HepG2 (cell line): ENCODE measurements at regions not wholly inside any gene's neighbourhood (a gene's known extent, or its start where the extent isn't known, plus 50 kb on each side); places are given as distances from the start of the nearest gene placed in this dataset.

Experiments
- ATAC-seq: fragments of 200-7000 bp; cut with Tn5 transposase; 3 replicates; pipeline ENCODE4 v1.9.1; 2020; ENCODE audit warnings: mild to moderate bottlenecking, moderate library complexity
- BruUV-seq: library from RNA; stranded (reverse); fragments of 400-500 nt; replicated peaks from 2 replicates; lab custom pipeline; 2021; lab: Mats Ljungman, UMichigan
- CTCF ChIA-PET: fragments of 300-600 bp; formaldehyde crosslinking; extraction: SDS; loops from one replicate; lab custom pipeline; 2021; ENCODE audit warnings: low total read pairs, inconsistent platforms, low intra/inter-chr PET ratio; lab: Yijun Ruan, JAX
- POLR2A ChIA-PET: fragments of 350-600 bp; sonication (Branson Sonifier 250); formaldehyde crosslinking; loops from one replicate; lab custom pipeline; 2020; ENCODE audit warnings: antibody characterized with exemption, inconsistent platforms; lab: Yijun Ruan, JAX
- DNase-seq: peaks from one replicate; pipeline ENCODE4 v3.0.0-alpha.2; 2015; ENCODE audit warnings: low spot score
- FAIRE-seq: peaks from 3 replicates; lab custom pipeline; 2011; peaks lifted over from hg19 to GRCh38; lab: Jason Lieb, UNC
- H2AFZ ChIP-seq: one replicate; pipeline ENCODE4 v1.6.1; 2011; ENCODE audit warnings: low read length, inconsistent platforms
- H3K27ac ChIP-seq: fragments of 300-600 bp; 3 replicates; pipeline ENCODE4 v1.8.0; 2011; ENCODE audit warnings: mixed run types, mild to moderate bottlenecking, mixed read lengths, low read length, inconsistent platforms; ENCODE audit not compliant: insufficient read depth; ENCODE audit errors: extremely low read length
- H3K27me3 ChIP-seq, 2 experiments: fragments of 200-600 bp in 1 of 2; 2 replicates in 1 of 2; 3 replicates in 1 of 2; pipeline versions ENCODE4 v1.6.0 to v1.8.0; 2011; ENCODE audit warnings: low read length in 2 of 2, mild to moderate bottlenecking in 2 of 2, moderate library complexity in 2 of 2, inconsistent platforms in 1 of 2; ENCODE audit not compliant: insufficient read depth in 2 of 2, control insufficient read depth in 1 of 2
- H3K36me3 ChIP-seq, 2 experiments: fragments of 200-600 bp in 1 of 2; replicated peaks in 1 of 2; 2 replicates in 1 of 2; 3 replicates in 1 of 2; pipeline versions ENCODE4 v1.5.1 to v1.8.0; 2011; ENCODE audit warnings: low read length in 2 of 2, inconsistent platforms in 1 of 2; ENCODE audit not compliant: insufficient read depth in 2 of 2, control insufficient read depth in 1 of 2
- H3K4me1 ChIP-seq: 2 replicates; pipeline ENCODE4 v1.5.1; 2012; ENCODE audit warnings: low read length, inconsistent platforms; ENCODE audit not compliant: insufficient read depth
- H3K4me2 ChIP-seq: 2 replicates; pipeline ENCODE4 v1.6.0; 2011; ENCODE audit warnings: low read depth, low read length, inconsistent platforms
- H3K4me3 ChIP-seq, 3 experiments: fragments of 200-600 bp in 1 of 3; sonication (generic), shearing (Covaris generic) in 1 of 3; replicated peaks in 1 of 3; 2 replicates each; pipeline ENCODE4 v1.5.1; 2011 to 2016; ENCODE audit warnings: low read length in 3 of 3, inconsistent platforms in 2 of 3, low read depth in 2 of 3, mild to moderate bottlenecking in 2 of 3, control low read depth in 1 of 3, mixed read lengths in 1 of 3; ENCODE audit not compliant: insufficient read depth in 1 of 3
- H3K79me2 ChIP-seq: one replicate; pipeline ENCODE4 v1.6.1; 2011; ENCODE audit warnings: low read length, inconsistent platforms; ENCODE audit not compliant: insufficient read depth
- H3K9ac ChIP-seq: 2 replicates; pipeline ENCODE4 v1.6.0; 2011; ENCODE audit warnings: mild to moderate bottlenecking, low read depth, low read length, inconsistent platforms; ENCODE audit not compliant: insufficient read depth
- H3K9me3 ChIP-seq: 2 replicates; pipeline ENCODE4 v1.5.1; 2012; ENCODE audit warnings: mild to moderate bottlenecking, low read length
- H4K20me1 ChIP-seq: 2 replicates; pipeline ENCODE4 v1.6.0; 2011; ENCODE audit warnings: inconsistent platforms, mild to moderate bottlenecking, low read length, moderate library complexity; ENCODE audit not compliant: insufficient read depth
- BORCS8-MEF2B ChIP-seq: sonication (generic); formaldehyde crosslinking; IDR thresholded peaks from 2 replicates; pipeline ENCODE4 v1.8.0; 2022; ENCODE audit warnings: mild to moderate bottlenecking, missing genetic modification reagents
- HNF4G ChIP-seq, 2 experiments: sonication (generic) in 1 of 2; formaldehyde crosslinking in 1 of 2; IDR thresholded peaks; 2 replicates each; pipeline versions ENCODE4 v1.4.0 to v1.6.1; 2011 to 2020; ENCODE audit warnings: borderline replicate concordance in 2 of 2, low read depth in 2 of 2, mild to moderate bottlenecking in 2 of 2, low read length in 1 of 2, missing genetic modification reagents in 1 of 2, moderate library complexity in 1 of 2
- MEF2D ChIP-seq: sonication (generic); formaldehyde crosslinking; IDR thresholded peaks from 2 replicates; pipeline ENCODE4 v1.5.1; 2020; ENCODE audit warnings: mild to moderate bottlenecking, missing genetic modification reagents
- PCBP1 ChIP-seq: fragments of 200-400 bp; formaldehyde crosslinking; IDR thresholded peaks from 2 replicates; pipeline ENCODE4 v1.6.1; 2017; ENCODE audit warnings: mild to moderate bottlenecking, low read depth, low read length, borderline replicate concordance
- RARA ChIP-seq: IDR thresholded peaks from 2 replicates; pipeline ENCODE4 v1.6.1; 2016; ENCODE audit warnings: missing genetic modification reagents, missing compliant biosample characterization
- SAFB2 ChIP-seq: sonication (generic); formaldehyde crosslinking; IDR thresholded peaks from 2 replicates; pipeline ENCODE4 v1.5.1; 2020; ENCODE audit warnings: missing genetic modification reagents, low read depth, mild to moderate bottlenecking, borderline replicate concordance
- SPEN ChIP-seq: sonication (generic); formaldehyde crosslinking; IDR thresholded peaks from 2 replicates; pipeline ENCODE4 v1.5.1; 2020; ENCODE audit warnings: low read depth, mild to moderate bottlenecking, missing genetic modification reagents
- THAP11 ChIP-seq: IDR thresholded peaks from 2 replicates; pipeline ENCODE4 v1.6.1; 2016; ENCODE audit warnings: missing biosample characterization, missing genetic modification reagents
- TSC22D2 ChIP-seq: sonication (generic); formaldehyde crosslinking; IDR thresholded peaks from 2 replicates; pipeline ENCODE4 v1.5.1; 2020; ENCODE audit warnings: missing genetic modification reagents, mild to moderate bottlenecking, borderline replicate concordance
- ZNF292 ChIP-seq: sonication (generic); formaldehyde crosslinking; IDR thresholded peaks from 2 replicates; pipeline ENCODE4 v1.8.1; 2022; ENCODE audit warnings: mild to moderate bottlenecking, low read depth, missing genetic modification reagents, borderline replicate concordance
- ZNF749 ChIP-seq: sonication (generic); formaldehyde crosslinking; IDR thresholded peaks from 2 replicates; pipeline ENCODE4 v1.8.0; 2022; ENCODE audit warnings: mild to moderate bottlenecking, missing genetic modification reagents, moderate library complexity, borderline replicate concordance
- WGBS: methylation state at CpG from one replicate; pipeline ENCODE4 v1.1.6; 2017; ENCODE audit warnings: low lambda C conversion rate; 5-methylcytosine and 5-hydroxymethylcytosine counted together
- in situ Hi-C: cut with HindIII; loops from 2 replicates; pipeline ENCODE4 v1.10.0; 2017; ENCODE audit warnings: low pct_unique_long_range_greater_than_20kb; ENCODE audit not compliant: extremely low pct_ligation_motif_present
- intact Hi-C: fragments of 100-400 bp; cut with micrococcal nuclease; formaldehyde crosslinking; loops from one replicate; pipeline ENCODE4 v1.10.0; 2022; ENCODE audit not compliant: unreplicated experiment
- TF ChIP-seq, protein P1 (sequence below), 2 experiments: sonication (generic) in 1 of 2; formaldehyde crosslinking in 1 of 2; IDR thresholded peaks; 2 replicates each; pipeline versions ENCODE4 v1.4.0 to v1.6.1; 2018 to 2020; ENCODE audit warnings: missing genetic modification reagents in 2 of 2, borderline replicate concordance in 1 of 2, low read depth in 1 of 2, mild to moderate bottlenecking in 1 of 2, missing biosample characterization in 1 of 2
- TF ChIP-seq, protein P2 (sequence below): sonication (generic); formaldehyde crosslinking; IDR thresholded peaks from 2 replicates; pipeline ENCODE4 v1.4.0; 2020; ENCODE audit warnings: mild to moderate bottlenecking, missing genetic modification reagents, borderline replicate concordance
- TF ChIP-seq, protein P3 (sequence below): sonication (generic); formaldehyde crosslinking; conservative IDR thresholded peaks from 2 replicates; pipeline ENCODE4 v1.8.0; 2022; ENCODE audit warnings: mild to moderate bottlenecking, moderate library complexity, missing genetic modification reagents

DNA sequence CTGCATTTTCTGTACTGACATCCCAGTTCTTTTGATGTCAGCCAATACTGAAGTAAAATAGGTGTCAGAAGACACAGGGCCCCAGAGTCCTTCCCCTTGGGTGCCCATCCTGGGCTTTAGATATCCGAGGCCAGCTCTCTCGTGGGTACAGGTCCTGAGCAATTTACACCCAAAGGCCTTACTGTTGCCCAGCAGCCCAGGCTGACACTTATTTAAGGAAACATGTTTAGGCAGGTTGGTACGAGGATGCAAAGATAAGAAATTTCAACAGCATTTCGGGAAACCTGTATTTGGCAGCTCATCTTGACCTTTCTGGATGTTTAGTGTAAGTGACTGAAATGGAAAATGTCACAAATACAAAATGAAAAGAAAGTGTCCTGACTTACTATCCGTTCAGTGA, 130.0 kb upstream of the IL12A start:
- no peaks in the 10 kb centered on the region for H3K36me3 ChIP-seq
- intact Hi-C loops, result no loop called here
- in situ Hi-C loops, result no loop called here
- TF ChIP-seq, protein P1, sequence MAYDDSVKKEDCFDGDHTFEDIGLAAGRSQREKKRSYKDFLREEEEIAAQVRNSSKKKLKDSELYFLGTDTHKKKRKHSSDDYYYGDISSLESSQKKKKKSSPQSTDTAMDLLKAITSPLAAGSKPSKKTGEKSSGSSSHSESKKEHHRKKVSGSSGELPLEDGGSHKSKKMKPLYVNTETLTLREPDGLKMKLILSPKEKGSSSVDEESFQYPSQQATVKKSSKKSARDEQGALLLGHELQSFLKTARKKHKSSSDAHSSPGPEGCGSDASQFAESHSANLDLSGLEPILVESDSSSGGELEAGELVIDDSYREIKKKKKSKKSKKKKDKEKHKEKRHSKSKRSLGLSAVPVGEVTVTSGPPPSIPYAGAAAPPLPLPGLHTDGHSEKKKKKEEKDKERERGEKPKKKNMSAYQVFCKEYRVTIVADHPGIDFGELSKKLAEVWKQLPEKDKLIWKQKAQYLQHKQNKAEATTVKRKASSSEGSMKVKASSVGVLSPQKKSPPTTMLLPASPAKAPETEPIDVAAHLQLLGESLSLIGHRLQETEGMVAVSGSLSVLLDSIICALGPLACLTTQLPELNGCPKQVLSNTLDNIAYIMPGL (CRISPR knock-in tag; IDR thresholded peaks at IDR 0.05; ENCODE audit: borderline replicate concordance in 1 of 2, low read depth in 1 of 2), result no peak
- TF ChIP-seq SPEN, result no peak
- TF ChIP-seq, protein P2, sequence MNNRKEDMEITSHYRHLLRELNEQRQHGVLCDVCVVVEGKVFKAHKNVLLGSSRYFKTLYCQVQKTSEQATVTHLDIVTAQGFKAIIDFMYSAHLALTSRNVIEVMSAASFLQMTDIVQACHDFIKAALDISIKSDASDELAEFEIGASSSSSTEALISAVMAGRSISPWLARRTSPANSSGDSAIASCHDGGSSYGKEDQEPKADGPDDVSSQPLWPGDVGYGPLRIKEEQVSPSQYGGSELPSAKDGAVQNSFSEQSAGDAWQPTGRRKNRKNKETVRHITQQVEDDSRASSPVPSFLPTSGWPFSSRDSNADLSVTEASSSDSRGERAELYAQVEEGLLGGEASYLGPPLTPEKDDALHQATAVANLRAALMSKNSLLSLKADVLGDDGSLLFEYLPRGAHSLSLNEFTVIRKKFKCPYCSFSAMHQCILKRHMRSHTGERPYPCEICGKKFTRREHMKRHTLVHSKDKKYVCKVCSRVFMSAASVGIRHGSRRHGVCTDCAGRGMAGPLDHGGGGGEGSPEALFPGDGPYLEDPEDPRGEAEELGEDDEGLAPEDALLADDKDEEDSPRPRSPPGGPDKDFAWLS, result no peak
- TF ChIP-seq RARA (CRISPR knock-in tag), result no peak
- TF ChIP-seq, protein P3, sequence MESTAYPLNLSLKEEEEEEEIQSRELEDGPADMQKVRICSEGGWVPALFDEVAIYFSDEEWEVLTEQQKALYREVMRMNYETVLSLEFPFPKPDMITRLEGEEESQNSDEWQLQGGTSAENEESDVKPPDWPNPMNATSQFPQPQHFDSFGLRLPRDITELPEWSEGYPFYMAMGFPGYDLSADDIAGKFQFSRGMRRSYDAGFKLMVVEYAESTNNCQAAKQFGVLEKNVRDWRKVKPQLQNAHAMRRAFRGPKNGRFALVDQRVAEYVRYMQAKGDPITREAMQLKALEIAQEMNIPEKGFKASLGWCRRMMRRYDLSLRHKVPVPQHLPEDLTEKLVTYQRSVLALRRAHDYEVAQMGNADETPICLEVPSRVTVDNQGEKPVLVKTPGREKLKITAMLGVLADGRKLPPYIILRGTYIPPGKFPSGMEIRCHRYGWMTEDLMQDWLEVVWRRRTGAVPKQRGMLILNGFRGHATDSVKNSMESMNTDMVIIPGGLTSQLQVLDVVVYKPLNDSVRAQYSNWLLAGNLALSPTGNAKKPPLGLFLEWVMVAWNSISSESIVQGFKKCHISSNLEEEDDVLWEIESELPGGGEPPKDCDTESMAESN, result no peak
- no peak for TF ChIP-seq MEF2D (CRISPR knock-in tag)
- no peak for TF ChIP-seq BORCS8-MEF2B (CRISPR knock-in tag)
- no peak for TF ChIP-seq THAP11 (CRISPR knock-in tag)
- no peak for TF ChIP-seq ZNF749 (CRISPR knock-in tag)
- TF ChIP-seq HNF4G (IDR thresholded peaks at IDR 0.05; ENCODE audit: borderline replicate concordance, low read depth, low read length), result no peak
- TF ChIP-seq HNF4G (CRISPR knock-in tag; IDR thresholded peaks at IDR 0.05; ENCODE audit: borderline replicate concordance, low read depth), result no peak
- TF ChIP-seq PCBP1, result no peak
- TF ChIP-seq SAFB2, result no peak
- no peak for TF ChIP-seq ZNF292 (CRISPR knock-in tag)
- TF ChIP-seq TSC22D2 (CRISPR knock-in tag), result no peak
- no peaks in the 10 kb centered on the region for H3K9me3 ChIP-seq
- H3K9ac ChIP-seq, result no peak overlapping the region
- FAIRE-seq (no peak), ATAC-seq (no peak), DNase-seq (no peak)
- H3K4me2 ChIP-seq, result no peak overlapping the region
- no TSS peak for BruUV-seq
- CTCF ChIA-PET, result no interaction called here
- no peaks in the 10 kb centered on the region for H3K79me2 ChIP-seq
- H3K4me1 ChIP-seq, result no peaks in the 10 kb centered on the region
- no peak overlapping the region for H2AFZ ChIP-seq
- H3K4me3 ChIP-seq, result no peak overlapping the region
- no peaks in the 10 kb centered on the region for H4K20me1 ChIP-seq
- 15% methylated on average over 5 of the region's 5 CpGs for WGBS
- no peaks in the 10 kb centered on the region; a peak in 1 of 5 replicates for H3K27me3 ChIP-seq
- H3K27ac ChIP-seq, result no peak overlapping the region
- POLR2A ChIA-PET, result no interaction called here
